Stimulated activated CD8-positive, alpha-beta memory T cell treated with anti-CD3 and anti-CD28 coated beads, Interleukin-2, amount 100 ng/mL, for 48 hours (primary cell): ENCODE measurements at regions not wholly inside any gene's neighbourhood (a gene's known extent, or its start where the extent isn't known, plus 50 kb on each side); places are given as distances from the start of the nearest gene placed in this dataset.
"Not testable (repeated sequence)": the region's sequence is repeated elsewhere in the genome, so short reads cannot be mapped to it uniquely, and the experiment has no call there.

Source experiments
- DNase-seq, 2 donors: peaks; one replicate each; pipeline ENCODE4 v3.0.0-alpha.2; 2020; ENCODE audit warnings: low read depth in 2 of 2

DNA sequence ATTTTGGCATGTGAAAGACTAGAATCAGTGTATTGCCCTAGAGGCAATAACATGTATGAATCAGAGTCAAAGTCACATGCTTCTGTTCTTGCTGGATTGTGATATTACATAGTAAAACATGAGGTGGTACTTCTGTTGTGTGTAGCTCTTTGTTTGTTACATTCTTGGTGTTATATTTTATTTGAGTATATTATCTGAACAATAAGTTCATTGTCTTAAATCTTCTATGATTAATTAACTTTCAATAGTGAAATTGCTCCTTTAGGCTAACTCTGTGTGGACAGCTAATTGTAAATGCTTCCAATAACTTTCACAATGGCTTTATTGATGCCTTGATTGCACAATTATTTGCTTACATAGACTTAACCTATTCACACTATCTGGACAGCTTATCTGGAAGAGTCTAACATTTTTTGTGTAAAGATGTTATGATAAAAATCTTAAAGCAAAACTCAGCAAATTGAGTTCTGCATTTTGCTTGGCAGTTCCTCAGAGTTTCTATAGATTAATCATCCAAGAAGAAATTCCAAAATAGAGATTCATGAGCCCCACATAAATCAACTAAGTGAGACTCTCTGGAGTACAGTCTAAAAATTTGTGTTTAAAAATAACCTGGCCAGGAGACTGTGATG lies 239.6 kb upstream of the TUSC1 start:
- DNase-seq = no peak

DNA sequence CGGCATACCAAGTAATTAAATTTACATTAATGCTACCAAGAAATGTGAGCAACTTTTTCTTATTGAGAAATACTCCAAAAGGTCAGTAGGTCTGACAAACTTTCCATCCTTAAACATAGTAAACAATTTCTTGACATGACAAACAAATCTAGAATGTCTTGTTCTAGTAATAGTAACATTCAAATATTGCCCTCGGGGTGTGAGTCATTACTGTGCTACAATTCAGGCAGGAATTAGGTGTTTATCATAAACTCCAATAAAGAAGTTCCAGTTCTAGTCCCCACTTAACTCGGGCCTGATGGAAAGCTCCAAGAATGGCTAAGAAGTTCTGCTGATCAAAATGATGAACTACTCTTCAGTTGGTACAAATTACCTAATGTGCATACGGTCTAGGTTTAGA lies 235.6 kb upstream of the TUSC1 start:
- no peak for DNase-seq

DNA sequence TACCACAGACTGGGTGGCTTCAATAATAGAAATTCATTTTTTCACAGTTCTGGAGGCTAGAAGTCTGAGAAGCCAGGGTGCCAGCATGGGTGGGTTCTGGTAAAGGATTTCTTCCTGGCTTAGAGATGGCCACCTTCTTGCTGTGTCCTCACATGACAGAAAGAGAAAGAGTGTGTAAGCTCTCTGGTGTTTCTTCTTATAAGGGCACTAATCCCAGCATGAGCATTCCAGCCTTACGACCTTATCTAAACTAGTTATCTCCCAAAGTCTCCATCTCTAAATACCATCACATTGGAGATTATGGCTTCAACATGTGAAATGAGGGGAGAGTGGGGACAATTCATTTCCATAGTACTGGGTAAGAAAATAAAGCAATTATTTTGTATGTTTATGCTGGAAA lies 226.5 kb upstream of the TUSC1 start:
- no peak for DNase-seq

DNA sequence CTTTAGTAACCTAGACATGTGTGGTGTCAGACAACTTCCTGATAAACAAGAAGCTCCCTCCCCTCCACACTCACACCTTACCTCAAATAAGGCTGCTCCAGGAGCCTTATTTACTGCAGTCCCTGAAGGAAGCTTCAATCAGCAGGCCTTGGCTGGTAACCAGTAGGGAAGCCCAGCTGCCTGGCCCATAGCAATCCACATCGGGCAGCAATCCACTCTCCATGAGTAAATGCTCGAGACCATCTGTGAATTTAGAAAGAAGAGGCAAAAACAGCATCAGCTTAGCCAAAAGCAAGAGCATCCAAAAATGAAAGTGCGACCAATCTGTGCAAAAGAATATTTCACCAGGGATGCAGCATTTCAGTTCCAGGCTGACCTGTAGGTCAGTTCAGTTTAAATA lies 213.3 kb upstream of the TUSC1 start:
- no peak for DNase-seq

DNA sequence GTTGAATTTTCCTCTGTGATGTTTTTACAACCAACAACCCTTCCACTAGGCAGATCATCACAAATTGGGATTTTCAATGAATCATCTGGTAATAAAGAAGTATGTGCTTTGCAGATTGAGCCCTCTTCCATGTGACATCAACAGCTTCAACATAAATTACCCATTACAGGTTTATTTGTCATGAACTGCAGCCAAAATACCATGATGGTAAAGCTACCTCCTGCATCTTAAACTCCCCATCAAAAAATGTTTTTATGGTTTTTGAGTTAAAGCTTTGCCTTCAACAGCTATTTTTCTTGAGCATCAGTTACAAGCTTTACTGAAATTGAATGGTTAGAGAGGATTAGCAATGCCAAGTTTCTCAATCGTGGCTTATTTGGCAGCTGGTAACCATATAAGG lies 211.4 kb upstream of the TUSC1 start:
- DNase-seq = no peak

DNA sequence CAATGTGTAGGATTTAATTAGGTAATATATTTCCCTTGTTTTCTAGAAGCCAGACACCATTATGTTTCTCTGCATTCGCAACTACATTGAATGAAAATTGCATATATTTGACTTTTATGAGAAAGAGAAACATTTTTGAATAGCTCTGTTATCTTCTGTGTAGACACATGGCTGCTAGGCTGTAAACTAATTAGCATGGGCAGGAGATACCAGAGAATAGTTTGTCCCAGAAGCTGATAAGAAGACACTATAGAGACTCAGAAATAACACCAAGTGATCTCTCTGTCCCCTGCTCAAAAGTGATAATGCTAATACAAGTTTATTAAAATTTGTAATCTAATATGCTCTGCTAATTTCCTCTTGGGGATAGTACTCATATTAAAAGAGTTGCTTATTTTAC lies 198.0 kb upstream of the TUSC1 start:
- DNase-seq = no peak

DNA sequence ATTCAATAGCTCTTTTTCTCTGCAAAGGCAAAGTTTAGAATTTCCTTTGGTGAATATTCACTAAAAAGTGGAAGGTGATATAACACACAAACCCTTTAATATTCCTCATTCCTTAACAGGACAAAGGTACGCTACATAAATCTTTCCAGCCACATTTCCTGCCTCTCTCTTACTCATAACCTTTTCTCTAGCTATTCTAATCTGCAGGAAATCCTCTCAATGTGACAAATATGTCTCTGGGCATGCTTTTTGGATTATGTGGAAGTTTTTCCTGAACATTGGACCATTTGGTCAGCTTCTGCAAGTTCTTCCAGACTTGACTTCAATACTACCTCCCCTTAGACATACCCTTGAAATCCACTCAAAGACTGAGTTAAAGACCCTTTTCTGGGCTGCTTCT lies 186.3 kb upstream of the TUSC1 start:
- no peak for DNase-seq

DNA sequence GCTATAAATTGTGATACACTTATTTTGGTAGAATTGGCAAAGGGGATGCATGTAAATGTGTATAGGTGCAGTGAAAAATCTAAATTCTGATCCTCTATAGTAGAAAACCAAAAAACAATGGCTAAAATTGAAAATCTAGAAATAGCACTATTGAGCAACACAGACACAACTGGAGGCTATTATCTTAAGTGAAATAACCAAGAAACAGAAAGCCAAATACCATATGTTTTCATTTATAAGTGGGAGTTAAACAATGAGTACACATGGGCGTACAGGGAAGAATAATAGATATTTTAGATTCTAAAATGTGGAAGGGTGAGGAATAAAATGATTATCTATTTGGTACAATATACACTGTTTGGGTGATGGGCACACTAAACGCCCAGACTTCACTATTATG lies 183.2 kb upstream of the TUSC1 start:
- DNase-seq = no peak

DNA sequence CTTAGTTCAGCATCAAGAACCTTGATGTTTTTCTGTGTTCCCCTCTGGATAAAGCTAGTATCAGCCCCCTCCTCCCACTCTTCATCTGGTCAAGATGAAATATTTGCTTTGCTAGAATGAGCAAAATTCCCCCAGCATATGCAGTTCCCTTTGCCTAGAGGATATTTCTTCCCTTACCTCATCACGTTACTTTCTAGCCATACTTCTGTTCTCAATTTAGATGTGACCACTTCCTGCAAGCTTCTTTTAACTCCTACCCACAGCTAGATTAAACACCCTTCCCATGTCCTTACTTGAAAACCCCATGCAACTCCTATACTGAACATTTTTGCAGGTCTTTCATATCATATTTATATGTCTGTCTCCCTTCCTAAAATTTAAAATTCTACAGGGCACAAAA lies 178.9 kb upstream of the TUSC1 start:
- no peak for DNase-seq

DNA sequence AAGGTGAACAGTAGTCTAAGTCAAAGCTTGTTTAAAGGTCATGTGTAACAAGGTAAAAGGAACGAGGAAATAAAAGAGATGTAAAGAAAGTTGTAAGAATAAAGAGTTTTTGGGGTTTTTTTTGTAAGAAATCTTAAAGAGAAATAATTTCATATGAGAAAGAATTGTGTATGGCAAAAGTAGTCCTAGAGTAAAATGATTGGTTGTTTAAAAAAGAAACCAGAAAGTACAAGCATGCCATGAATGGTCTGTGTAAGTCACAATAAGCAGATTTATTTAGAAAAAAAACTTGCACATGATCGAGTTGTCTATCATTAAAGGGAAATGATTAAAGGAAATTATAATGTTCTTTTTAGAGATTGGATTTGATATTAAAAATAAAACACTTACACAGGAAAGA lies 172.6 kb upstream of the TUSC1 start:
- DNase-seq = no peak

DNA sequence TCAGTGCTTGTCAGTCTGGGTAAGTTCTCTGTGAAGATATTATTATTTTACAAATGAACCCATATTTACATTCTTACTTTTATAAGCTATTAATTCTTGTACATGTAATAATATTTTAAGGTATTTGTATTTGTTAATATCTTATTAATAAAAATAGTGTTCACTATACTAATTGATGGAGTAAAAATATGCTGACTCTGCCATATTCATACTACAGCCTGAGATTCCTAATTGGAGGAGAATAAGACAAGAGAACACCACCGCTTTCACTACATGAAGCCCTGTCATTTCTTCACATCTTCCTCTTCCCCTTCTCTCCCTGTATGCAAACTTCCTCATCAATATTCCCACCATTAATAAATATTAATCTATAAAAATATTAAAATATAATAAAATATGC lies 167.6 kb upstream of the TUSC1 start:
- no peak for DNase-seq

DNA sequence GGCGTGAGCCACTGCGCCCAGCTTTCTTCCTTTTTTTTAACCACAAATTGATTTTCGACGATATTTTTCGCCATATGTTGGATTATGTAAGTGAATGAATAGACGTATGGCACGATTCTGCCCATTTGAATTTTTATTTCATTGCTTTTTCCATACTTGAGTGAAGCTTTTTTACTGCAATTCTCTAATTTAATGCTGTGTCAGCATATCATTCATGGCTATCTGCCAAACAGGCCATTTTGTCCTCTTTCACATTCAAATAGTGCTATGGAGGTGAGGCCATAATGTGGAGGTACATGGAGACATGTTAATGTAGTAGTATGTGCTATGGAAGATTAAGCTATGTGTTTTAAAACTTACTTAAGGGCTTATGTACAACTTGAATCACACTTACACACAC lies 152.1 kb upstream of the TUSC1 start:
- no peak for DNase-seq

DNA sequence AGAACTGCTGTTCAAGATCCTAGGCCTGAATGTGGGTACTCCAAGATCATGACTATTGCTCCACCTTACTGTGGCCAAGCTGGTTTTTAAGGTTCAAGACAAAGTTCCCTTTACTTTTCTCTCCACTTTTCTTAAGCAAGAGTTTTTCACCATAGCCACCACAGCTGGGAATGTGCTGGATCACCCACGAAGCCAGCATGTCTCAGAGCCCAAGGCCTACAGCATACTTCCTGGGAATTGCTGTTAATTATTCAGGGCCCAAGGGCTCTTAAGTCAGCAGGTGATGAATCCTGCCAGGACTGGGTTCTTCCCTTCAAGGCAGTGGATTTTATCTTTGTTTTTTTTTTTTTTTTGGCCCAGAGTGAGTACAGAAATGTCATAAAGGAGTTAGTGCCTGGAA lies 149.4 kb upstream of the TUSC1 start:
- no peak for DNase-seq

DNA sequence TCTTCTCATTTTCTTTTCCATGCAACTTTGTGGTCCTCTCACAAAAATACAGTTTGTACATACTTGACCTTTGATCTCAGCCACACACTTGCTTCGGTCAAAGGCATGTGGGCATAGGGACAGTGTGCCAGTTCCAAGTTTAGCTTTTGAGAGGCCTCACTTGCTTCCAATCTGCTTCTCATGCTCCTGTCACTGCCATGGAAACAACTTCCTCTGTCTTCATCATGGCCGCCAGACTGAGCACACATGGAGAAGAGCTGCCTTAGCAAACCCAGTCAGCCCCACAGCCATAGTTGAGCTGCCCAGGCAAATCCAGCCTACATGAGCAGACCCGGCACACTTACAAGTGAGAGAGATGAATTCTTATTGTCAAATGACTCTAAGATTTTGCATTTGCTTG lies 138.2 kb upstream of the TUSC1 start:
- DNase-seq = no peak

DNA sequence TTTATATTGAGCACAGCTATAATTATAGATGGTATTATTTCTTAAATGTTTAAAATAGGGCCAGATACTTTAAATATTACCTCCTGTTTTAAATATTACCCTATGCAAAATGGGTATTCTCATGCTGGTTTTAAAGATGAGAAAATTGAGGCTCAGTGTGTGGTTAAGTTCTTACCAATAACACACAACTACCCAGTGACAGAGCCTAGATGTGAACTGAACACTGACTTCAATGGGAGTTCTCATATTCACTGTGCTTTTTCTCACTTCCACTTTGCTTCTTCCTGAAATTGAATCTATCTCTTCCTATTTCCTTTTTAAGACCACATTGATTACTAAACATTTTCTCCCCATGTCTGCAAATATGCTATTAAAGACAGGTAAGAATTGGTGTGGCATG lies 135.8 kb upstream of the TUSC1 start:
- DNase-seq = no peak

DNA sequence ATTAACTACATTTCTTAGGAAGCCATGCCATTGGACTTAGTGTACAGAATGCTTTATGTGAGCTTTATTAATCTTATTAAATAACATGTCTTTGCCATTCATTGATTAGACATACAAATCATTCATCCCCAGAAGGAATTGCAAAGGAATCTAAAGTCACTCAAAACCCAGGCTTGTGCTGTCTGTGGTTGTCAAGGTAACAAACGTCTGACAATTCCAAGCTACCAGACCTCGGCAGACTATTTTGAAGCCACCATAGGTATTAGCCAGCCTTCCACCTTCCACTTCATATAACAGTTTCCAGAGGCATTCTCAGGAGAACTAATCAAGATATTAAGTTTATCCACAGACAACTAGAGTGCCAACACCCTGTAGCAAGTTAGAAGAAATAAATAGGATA lies 135.2 kb upstream of the TUSC1 start:
- DNase-seq = no peak

DNA sequence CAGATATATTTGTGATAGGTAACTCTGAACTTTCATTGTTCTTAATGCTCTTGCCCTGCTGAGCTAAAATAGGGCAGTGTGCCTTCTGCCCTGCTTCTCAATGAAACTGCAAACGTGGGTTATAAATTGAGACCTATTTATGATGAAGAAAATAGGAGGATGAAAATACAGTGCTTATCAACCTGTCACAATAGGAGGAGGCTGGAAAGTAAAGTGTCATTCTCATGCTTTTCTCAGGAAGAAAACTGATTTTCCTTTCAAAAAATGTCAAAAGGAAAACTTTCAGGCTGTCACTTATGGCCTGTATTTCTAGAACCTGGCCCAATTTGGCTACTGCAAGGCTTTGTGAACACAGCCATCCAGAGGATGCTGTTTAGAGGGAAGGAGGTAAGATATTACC lies 130.3 kb upstream of the TUSC1 start:
- DNase-seq = no peak

DNA sequence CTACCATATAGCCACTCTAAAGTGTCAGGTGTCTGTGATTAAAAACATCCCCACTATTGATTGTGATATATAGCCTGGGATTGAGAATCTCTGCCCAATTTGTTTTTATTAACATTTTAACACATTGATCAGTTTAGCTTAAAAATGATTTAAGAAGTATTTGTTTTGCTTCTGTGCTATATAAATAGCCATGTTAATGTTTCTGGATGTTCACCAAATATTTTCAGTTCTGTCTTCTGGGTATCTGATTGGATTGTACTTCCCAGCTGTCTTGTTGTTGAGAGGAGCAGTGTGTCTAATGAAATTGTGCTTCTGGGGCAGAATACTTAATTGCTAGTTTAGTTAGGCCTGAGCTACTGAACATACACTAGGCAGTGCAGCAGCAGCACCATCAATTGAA lies 126.6 kb upstream of the TUSC1 start:
- DNase-seq = no peak

DNA sequence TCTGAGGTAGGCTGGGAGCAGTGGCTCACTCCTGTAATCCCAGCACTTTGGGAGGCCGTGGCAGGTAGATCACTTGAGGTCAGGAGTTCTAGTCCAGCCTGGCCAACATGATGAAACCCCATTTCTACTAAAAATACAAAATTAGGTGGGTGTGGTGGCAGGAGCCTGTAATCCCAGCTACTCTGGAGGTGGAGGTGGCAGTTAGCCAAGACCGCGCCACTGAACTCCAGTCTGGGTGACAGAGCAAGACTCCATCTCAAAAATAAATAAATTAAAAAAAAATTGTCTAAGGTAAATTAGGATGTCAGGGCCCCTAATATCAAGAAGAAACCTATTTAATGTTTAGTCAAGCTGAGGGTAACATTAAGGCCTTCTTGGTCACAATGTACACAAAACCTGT lies 123.7 kb upstream of the TUSC1 start:
- DNase-seq = not testable (repeated sequence)

DNA sequence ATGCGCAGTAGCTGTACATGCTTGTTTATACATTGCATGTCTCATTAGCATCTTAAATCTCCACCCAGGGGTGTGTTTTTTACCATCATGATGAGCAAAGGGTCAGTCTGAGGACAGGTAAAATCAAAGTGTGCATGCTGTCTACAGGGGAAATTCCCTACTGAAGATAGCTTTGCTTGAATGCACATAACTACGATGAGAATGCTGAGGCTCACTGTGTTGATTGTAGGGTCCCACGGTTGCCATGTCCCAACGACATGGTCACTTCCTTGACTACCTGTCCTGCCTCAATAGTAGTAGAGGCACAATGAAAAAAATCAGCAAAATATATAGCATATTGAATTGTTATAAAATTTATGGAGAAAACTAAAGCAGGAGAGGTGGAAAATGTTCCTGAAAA lies 95.6 kb upstream of the TUSC1 start:
- DNase-seq = no peak

DNA sequence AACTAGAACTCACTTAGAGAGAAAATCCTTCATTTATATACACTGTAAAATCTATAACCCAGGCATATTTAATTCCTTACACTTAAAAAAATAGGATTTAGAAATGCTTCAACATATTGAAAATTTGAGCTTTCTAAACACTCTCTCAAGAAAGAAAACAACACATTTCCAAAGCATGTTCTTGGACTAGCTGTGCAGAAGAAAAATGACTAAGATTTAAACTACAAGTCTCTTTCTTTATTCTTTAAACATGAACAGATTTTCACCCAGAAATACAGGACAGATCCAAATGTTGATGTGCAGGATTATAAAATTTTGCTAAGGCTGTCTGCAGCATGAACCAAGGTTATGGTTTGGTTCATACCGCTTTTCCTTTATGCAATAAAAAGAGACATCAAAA lies 77.7 kb upstream of the TUSC1 start:
- DNase-seq = no peak

DNA sequence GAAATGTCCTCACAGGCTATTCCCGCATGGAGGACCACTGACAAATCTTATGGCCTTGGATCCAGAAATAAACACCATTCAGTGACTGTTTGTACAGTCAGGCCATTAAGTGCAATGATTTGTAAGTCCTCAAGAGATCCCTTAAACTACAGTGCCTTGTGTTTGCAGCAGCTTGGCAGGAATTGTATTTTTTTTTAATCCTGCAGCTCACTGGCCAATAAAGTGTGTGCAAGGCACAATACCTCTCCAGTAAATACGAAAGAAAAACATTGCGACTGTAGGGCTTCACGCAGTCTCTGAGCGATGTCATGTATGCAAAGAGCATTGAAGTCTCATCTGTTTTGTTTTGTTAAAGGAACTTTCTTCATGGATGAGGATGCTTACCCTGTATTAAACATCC lies 74.2 kb upstream of the TUSC1 start:
- DNase-seq = no peak

DNA sequence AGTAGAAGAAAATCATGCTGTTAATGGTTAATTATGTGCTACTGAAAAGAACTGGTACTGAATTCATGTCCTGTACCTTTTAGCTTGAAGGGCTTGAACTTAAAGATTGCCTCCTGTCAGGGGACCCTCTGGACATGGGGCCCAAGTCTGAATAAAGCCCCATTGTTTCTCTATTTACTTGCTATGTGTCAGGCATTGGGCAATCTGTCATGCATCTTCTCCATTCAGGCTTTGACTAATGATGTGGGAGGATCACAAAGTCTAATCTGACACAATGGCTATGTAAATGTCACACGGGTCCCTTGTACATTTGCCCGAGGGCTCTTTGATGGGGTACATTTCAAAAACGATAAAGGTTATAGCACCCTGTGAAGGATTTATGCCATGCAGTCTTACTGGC lies 64.0 kb upstream of the TUSC1 start:
- no peak for DNase-seq

DNA sequence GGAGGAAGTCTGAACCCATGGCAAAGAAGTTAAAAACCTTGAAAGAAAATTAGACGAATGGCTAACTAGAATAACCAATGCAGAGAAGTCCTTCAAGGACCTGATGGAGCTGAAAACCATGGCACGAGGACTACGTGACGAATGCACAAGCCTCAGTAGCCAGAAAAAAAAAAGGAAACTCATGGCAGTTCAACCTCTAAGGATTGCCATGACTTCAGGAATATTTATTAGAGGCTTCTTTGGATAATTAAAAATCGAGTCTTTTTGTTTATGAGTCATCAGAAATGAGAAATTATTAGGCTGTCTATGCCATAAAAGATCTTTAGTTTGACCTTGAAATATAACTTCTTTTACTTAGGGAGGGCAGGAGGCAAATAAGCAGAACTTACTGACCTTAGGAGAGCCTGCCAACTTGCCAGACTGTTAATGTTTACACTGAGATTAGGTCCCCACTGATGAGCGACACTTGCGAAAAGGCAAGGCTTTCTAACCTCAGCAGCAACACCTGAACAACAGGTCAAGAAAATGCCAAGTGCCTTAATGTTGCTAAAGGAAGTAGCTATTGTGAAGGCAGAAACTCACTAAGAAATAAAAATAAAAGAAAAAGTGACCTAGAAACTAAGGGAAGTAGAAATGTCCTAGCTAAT lies 55.2 kb upstream of the TUSC1 start:
- DNase-seq = no peak
